ENCODE measurements at regions not wholly inside any gene's neighbourhood (a gene's known extent, or its start where the extent isn't known, plus 50 kb on each side); places are given as distances from the start of the nearest gene placed in this dataset.

DNA sequence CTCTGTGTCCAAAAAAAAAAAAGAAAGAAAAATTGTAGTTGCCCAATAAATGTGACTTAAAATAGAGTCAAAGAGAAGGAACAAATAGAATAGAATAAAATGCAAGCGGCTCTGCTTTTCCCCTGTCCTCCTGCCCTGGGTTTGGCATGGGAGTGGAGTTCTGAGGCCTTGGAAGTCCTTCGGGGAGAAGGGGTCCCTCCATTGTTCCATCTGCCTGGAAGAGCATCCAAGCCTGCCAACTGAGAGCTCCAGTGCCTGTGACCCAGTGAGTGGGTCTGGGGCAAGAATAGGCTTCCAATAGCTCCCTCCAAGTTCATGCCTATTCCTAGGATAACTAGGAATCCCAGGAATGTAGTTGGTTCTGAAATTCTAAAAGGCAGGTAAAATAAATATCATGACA is 321.4 kb downstream of the MYCN start:
- DNase-seq (ENCODE audit: low read depth in 1 of 2, low spot score in 2 of 2) (no peak), FAIRE-seq (no peak)
- no peaks in the 10 kb centered on the region for H3K36me3 ChIP-seq (ENCODE audit: control insufficient read depth in 2 of 4, insufficient read depth in 4 of 4, low read length in 3 of 4)
- H3K27ac ChIP-seq (ENCODE audit: low read depth, low read length), result no peak overlapping the region
- TF ChIP-seq TBP (IDR thresholded peaks at IDR 0.05; ENCODE audit: low read depth, low read length) (no peak), TEAD4 (IDR thresholded peaks at IDR 0.05; ENCODE audit: low read depth, low read length) (0 out of 2 replicates have a peak, but pooled peaks have one; percentile 15)
- H3K18ac ChIP-seq (ENCODE audit: extremely low read depth, low read length), result no peak overlapping the region
- H2BK15ac ChIP-seq (ENCODE audit: low read length), result no peak overlapping the region
- H2BK12ac ChIP-seq (ENCODE audit: low read depth, low read length), result no peak overlapping the region
- no peak overlapping the region for H3K23ac ChIP-seq (ENCODE audit: insufficient read length)
- H4K91ac ChIP-seq (replicated peaks; ENCODE audit: insufficient read length, low read length), result no peak overlapping the region
- no peaks in the 10 kb centered on the region for H3K23me2 ChIP-seq (ENCODE audit: low read depth, low read length)
- no peaks in the 10 kb centered on the region for H3K27me3 ChIP-seq (replicated peaks in 1 of 4; ENCODE audit: control insufficient read depth in 3 of 4, extremely low read depth in 1 of 4, insufficient read depth in 3 of 4, low read length in 3 of 4)
- no peaks in the 10 kb centered on the region for H4K20me1 ChIP-seq (replicated peaks in 1 of 2; ENCODE audit: control insufficient read depth in 1 of 2, insufficient read depth in 2 of 2, low read length in 2 of 2)
- H3K79me1 ChIP-seq (ENCODE audit: low read depth, low read length), result no peaks in the 10 kb centered on the region
- H3K4me3 ChIP-seq (ENCODE audit: extremely low read depth in 1 of 4, insufficient read depth in 2 of 4, low read depth in 3 of 4, low read length in 4 of 4), result no peak overlapping the region
- no peak overlapping the region for H2BK120ac ChIP-seq (replicated peaks; ENCODE audit: low read depth, low read length)
- H2AK5ac ChIP-seq (ENCODE audit: low read depth, low read length), result no peak overlapping the region
- H3K56ac ChIP-seq (replicated peaks; ENCODE audit: insufficient read length, low read depth, low read length), result no peak overlapping the region
- H2BK5ac ChIP-seq (ENCODE audit: low read depth, low read length), result no peak overlapping the region
- WGBS, 2 experiments (ENCODE audit: extremely low coverage in 1 of 2, insufficient coverage in 1 of 2, insufficient read length in 1 of 2, insufficient replicate concordance in 2 of 2, low coverage in 1 of 2, low lambda C conversion rate in 2 of 2, missing lambda C conversion rate in 1 of 2), result 94% methylated on average over 2 of the region's 2 CpGs; no CpG with 5 or more reads in 1 of the 2 experiments
- no peak overlapping the region for H4K8ac ChIP-seq (ENCODE audit: extremely low read depth, insufficient read depth, low read length)
- H3K79me2 ChIP-seq (ENCODE audit: control insufficient read depth in 1 of 2, insufficient read depth in 2 of 2, low read length in 2 of 2), result no peaks in the 10 kb centered on the region
- no peak overlapping the region for H2AFZ ChIP-seq (ENCODE audit: low read length)
- CTCF ChIA-PET (ENCODE audit: partially characterized antibody), result interaction anchor here (1.3 to 2.1 kb wide), 3 partner anchors 14 to 30 kb away, joined by 3 to 5 read pairs (median 4); no protein-coding TSS in a partner anchor
- peaks cover 0 to 1% (median 0%) of the 10 kb centered on the region in 4 experiments; a peak in 1 of 7 replicates for H3K4me1 ChIP-seq (replicated peaks in 1 of 4; ENCODE audit: control insufficient read depth in 3 of 4, insufficient read depth in 4 of 4, low read length in 3 of 4)
- no peaks in the 10 kb centered on the region for H3K9me3 ChIP-seq (ENCODE audit: insufficient read depth in 2 of 2, low read depth in 1 of 2, low read length in 1 of 2)
- POLR2A ChIA-PET (ENCODE audit: partially characterized antibody), result no interaction called here
- no peak overlapping the region for H3K4me2 ChIP-seq (ENCODE audit: insufficient read depth in 1 of 2, low read depth in 2 of 2, low read length in 2 of 2)
- H2BK20ac ChIP-seq (ENCODE audit: low read length), result no peak overlapping the region
- H3K4ac ChIP-seq (replicated peaks; ENCODE audit: insufficient read length, low read depth, low read length), result no peak overlapping the region
- no peak overlapping the region for H3K9ac ChIP-seq (replicated peaks in 1 of 4; ENCODE audit: extremely low read depth in 1 of 4, low read depth in 3 of 4, low read length in 3 of 4)
- H4K5ac ChIP-seq (ENCODE audit: insufficient read length, low read depth, low read length), result no peak overlapping the region
- H3K14ac ChIP-seq (ENCODE audit: insufficient read length), result no peak overlapping the region

Measured in H1 (cell line).